HG02571 (cell line): ENCODE measurements at regions not wholly inside any gene's neighbourhood (a gene's known extent, or its start where the extent isn't known, plus 50 kb on each side); places are given as distances from the start of the nearest gene placed in this dataset.

Source experiments
- ATAC-seq: cut with Tn5 transposase; IDR thresholded peaks from one replicate; pipeline ENCODE4 v1.9.1; 2021; ENCODE audit warnings: mild to moderate bottlenecking, moderate library complexity; ENCODE audit not compliant: unreplicated experiment

DNA sequence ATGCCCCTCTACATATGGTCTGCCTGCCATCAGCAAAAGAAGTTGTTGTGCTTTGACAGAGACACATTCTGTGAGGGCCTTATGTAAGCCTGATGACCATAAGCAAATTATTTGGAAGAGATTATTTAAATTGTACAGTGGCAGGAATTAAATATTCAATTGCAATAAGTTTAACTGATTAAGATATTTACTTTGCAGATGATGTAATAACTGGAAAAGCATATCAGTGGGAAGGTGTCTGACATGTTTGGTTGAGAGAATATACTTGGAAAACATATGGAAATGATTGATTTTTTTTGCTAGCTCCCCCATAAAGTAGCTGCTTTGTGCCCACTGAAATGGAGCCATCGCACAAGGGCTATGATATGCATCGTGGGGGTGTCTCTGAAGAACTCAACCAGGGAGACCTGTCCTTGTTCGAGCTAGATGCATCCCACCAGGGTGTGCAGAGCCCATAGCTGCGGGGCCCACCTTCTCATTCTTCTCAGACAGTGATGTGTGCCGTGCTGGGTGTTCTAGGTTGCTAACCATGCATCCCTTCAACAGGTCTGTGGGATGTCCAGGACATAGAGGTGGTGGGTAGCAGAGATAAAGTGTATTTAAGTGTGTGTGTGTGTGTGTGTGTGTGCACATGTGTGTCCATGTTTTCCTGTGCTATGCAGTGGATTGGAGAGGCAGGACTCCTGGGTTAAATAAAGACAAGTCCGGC is 90.4 kb upstream of the PARD3B start:
- ATAC-seq: no peak

DNA sequence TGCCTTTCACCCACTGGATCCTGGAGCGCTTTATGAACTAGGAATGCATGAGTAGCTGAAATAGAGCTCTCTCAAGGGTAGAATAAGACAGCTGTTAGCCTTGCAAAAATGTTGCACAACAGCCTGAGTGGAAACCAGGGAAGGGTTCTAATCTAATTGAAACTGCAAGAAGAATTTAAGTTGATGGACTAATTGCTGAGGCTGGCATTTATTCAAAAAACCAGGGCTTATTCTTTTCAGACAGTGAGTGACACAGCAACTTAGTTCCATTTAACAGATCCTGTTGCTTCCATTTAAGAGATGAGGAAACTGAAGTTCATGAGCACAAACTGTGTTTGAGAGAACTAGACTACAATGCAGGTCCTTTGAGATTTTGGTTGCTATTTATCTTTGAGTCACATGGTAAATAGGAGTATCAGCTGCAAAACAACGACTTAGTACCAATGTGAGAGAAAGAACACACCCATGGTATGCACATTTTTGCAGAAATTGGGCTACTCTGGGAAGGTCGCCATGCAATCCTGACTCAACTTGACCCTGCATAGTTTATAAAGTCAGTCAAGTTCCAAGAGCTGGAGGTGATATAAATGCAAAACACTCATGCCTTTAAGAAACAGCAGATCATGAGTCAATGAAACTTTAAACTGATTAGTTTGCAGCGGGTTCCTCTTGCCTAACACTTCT is 76.4 kb upstream of the PARD3B start:
- ATAC-seq: no peak

DNA sequence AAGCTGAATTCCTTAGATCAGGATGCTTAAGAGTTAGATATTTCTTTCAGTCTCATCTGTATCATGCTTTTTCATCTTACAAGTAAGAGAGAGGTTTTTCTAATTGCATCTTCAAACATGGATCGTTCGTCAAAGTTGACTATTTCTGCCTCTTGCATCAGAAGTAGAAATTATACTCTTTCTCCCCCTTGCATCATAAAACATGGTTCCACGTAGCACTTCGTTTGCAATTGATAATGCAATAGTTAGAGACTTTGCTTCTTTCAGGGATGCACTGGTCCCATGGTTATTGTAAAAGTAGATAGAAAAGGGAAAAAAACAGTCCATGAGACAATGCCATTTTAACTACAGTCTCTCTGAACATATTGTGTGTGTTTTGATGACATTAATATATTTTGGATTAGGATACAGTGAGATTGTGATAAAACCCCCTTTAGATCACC is 75.1 kb upstream of the PARD3B start:
- ATAC-seq: no peak

DNA sequence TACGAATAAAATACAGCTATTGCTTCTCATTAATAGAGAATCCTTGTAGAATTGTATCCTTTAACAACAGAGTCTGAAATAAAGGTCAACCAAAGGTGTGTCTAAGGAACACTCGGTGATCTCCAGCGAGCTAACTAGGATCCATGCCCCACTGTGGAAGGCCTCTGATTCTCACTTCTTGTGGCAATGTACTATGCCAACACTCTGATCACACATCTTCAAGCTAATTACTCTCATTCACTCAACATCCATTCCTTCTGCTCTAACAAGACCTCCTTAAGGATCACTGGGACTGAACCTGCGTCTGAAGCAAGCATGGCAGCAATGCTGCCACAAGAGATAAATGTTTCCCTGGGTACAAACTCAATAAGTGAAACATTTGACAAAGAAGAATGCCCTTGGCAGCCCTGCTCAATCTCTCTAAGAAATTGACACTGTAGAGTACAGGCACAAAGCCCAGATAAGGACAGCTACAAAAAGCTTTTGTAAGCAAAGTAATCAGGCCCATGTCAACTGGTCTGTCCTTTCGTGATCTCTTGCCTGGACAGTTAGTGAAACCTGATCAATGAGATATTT is 74.6 kb upstream of the PARD3B start:
- ATAC-seq: no peak

DNA sequence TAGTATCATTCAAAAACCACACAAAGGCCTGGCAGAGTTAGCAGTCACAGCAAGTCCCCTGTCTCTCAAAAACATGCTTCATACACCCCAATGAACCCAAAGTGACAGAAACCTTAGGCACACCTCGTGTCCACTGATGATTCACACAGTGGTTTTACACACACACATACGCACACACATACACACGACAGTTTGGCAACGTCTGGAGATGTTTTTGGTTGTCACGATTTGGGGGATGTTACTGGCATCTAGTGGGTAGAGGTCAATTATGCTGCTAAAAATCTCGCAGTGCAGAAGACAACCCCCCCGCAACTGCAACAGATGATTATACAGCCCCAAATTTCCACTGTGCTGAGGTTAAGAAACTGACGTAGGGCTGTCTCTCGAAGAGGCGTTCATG is 72.9 kb upstream of the PARD3B start:
- no peak for ATAC-seq

DNA sequence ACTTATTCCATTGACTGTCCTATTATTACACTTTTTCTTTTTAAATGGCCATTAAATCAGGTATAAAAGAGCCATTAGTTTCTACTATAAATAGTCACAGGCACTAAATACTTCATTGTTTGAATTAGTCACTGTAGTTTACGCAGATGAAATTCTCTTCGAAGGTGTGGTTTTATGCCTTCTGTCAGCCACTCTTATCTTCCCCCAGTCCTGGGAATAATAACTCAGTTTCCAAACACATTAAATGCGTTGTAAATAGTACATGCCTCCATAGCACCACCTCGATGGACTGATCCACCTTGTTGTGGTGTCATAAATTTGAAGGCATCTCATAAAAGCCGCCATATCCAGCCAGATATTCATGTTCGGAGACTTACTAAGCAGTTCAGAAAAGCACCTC is 72.1 kb upstream of the PARD3B start:
- no peak for ATAC-seq

DNA sequence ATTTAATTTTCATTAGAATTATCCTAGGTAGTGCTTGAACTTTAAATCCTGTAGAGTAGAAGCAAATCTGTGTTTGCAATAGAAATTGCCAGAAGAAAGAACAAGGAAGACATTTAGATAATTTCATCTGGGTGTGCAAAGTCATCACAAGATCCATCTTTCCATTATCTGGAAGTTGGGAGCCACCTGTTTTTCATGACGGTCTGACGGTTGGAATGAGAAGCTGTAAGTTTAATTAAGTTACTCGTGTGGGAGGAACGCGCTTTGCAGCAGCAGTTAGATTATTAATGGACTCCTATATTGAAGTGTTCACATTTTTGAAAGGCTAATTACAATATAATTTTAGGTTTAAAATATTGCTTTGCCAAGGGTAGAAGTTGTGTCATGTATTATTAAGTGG is 69.9 kb upstream of the PARD3B start:
- no peak for ATAC-seq

DNA sequence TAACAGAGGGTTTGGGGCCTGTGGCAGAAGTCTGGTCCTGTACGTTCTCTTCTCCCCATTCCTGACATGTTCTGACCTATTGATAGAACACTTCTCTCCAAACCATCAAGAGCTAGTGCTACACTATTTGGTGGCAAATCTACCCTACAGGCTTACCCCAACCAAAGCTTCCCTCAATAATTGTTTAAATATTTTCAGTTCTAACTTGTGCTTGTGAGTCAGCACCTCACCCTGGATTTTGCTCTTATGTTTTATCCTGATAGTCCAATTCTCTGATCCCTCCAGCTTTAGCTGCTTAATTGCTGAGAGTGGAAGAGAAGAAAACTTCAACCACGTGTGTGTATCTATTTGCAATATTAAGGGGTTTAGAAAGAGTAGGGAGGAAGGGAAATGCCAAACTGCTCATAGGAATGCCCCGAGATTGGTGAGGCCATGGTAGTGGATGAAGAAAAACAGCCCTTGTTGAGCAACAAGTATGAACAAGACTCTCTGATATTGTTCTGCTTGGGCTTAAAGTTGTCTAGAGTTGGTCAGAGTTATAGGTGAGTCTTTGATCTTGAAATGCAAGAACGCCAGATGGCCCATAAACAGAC is 67.8 kb upstream of the PARD3B start:
- no peak for ATAC-seq

DNA sequence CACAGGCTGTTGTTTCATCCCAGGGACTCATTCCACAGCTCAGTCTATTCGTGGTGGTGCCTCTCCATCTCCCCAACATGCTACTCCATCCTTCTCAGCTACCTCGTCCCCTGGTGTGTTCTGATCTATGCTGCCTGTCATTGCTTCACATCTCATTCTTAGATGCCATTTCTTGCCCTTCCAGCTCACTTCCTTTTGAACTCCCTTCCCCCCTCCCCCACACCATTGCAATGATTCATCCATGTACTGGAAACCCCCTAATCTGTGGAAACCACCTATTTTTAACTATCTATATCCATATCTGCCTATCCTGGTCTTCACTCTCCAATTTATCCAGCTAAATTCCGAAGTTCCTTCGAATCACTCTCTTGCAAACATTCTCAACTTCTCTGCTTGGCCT is 65.7 kb upstream of the PARD3B start:
- ATAC-seq: no peak

DNA sequence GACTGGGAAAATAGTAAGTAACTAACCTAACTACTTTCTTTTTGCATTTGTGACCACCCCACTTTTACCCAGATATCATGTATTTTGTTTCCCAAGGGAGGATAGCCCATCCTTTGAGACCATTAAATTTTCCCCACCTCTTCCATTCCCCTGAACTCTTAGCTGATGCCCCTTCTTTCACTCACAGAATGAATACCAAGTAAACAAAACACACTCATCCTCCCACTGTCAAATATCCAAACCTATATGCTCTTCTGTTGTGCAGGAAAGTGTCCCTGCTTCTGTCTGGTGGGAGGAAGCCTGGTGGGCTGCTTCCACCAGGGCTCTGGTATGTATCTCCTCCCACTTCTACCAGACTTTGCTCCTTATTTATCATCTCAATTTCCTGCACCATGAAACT is 64.6 kb upstream of the PARD3B start:
- ATAC-seq: no peak

DNA sequence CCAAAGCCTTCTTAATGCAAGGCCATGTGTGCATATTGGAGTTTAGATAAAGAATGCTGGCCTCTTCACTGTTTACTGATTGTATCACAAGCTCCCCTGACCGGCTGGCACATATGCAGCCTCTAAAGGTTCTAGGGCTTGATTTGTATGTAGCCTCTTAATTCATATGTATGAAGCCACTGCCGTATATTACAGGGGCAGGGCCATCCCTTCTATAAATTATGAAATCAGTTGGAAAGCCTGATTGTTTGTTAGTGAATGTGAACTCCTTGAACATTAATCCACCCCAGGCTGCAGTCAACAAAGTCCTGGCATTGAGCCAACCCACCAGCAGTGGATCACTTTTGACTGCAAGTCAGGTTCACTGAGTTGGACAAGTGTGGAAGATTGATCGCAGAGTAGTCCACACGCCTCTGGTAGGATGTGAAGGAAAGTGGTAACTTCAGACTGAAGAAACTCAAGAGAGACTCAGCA is 61.6 kb upstream of the PARD3B start:
- no peak for ATAC-seq

DNA sequence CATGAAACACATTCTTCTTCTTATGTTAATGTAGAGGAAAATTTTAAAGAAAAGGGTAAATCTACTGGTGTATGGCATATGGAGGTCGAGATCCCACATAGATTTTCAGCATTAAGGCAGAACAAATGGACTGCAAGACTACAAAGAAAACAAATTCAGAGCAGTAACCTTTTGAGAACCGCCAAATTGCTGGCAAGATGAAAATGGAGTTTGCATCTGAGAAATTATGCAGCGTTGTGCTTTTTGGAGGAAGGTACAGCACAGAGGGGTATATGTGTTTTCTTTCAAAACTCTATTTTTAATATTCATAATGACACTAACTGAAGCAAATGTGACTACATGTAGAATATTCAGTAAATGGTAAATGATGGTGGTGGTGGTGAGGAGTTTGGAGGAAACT is 59.0 kb upstream of the PARD3B start:
- no peak for ATAC-seq

DNA sequence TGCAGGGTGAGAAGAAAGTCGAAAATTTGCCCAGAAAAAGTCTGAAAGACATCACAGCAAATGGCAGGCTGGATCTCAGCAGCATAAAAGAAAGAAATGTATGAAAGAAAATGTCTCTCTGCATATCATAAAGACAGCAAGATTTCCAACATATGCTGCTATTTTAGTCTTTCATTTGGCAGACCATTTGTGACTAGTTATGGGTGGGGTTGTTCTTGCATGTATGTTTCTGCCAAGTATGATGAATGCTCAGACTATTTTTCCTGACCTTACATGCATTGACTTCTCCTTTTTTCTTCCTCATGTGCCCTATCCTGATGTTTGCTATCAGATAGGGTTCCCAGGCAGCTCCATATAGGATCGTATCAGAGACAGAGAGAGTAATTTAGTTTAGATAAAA is 58.5 kb upstream of the PARD3B start:
- no peak for ATAC-seq

DNA sequence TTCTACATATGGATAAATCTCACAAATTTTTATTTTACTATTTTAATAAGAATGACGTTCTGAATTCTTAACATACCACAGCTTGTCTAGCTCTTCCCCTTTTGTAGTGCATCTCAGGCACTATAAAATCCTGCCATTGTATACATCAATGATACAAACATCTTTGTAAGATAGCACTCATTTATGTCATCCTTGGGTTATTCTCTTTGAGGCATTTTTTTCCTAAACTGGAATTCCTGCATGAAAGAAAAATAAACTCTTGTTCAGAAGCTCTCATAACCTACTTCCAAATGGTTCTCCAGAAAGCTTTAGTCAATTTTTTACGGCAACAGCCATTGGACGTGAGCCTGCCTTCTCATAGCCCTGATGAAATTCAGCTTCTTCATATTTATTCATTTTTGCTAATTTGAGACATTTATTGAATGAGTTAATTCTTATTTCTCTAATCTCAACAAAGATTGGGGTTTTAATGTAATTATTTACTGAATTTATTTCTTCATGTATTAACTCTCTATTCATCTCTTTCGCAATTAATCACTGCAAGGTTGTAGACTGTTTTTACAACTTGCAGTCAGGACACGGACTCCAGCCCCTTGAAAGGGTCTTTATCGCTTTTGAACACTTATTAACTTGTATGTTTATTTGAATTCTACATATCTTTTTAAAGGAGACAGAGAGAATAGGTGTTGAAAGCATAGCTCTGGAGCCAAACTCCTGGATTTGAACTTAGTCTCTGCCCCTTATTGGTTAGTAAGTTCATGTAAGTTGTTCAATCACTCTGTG is 57.6 kb upstream of the PARD3B start:
- no peak for ATAC-seq

DNA sequence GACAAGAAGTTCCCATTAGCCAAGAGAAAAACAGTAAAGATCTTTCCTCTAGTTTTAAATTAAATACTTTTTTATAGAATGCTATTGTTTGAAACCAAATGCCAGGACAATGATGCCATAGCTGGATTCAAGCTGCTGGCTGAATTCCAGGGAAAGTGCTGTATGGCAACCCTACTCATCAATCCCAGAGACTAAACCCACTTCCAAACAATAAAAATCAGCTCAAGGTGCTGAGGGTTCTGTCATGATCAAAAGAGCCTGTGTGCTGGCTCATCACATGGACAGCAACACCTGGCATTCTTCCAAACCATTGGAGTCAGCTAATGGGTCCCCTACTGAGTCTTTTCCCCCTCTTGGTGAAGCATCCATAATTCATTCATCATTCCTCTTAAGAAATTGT is 53.7 kb upstream of the PARD3B start:
- no peak for ATAC-seq

DNA sequence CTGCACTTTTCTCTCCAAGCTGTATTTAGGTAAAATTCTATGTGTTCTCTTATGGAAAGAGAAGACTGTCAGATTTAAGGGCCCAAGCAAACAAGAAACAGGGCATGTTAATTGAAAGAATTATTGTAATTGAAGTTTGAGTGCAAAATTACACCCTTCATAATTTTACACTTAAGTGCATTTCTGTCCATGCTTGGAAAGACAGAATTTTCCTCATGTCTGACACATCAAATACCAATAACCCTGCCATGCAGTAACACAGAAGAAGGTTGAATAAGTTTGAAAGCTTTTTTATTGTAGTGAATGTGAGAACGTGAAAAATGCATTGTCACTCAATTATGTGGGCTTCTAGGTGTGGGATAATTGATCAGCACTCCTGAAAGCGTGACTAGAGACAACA is 52.9 kb upstream of the PARD3B start:
- ATAC-seq: no peak

DNA sequence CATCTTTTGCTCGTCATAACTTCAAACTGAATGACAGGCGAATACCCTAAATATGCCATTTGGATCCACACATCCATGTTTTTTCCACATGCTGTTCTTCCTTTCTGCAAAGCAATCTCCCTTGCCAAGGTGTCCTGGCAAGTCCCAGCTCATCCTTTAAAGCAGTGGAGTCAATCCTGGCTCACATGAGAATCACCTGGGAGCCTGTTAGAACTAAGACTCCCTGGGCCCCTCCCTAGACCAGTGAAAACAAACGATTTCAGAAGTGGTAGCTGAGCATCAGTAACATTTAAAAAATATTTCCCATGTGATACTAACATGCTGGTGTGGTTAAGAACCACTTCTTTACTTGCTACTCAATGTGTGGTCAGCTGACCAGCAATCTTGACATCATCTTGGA is 50.6 kb upstream of the PARD3B start:
- no peak for ATAC-seq

DNA sequence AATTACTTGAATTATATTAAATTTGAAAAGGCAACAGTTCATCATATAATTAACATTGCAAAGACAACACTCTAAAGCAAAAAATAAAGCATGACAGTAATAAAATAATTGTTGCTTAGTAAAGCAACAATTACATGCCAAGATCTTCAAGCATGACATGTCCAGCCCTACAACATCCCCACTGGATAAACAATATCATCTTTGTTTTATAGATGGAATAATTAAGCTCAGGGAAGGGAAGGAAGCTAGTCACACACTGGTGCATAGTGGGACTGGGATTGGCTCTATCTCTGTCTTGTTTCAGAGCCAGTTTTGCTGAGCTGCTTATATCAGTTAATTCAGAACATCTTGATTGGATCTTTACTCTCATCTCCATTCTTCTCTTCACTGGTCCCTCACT is 49.9 kb upstream of the PARD3B start:
- ATAC-seq: no peak
